ENCODE measurements at regions not wholly inside any gene's neighbourhood (a gene's known extent, or its start where the extent isn't known, plus 50 kb on each side); places are given as distances from the start of the nearest gene placed in this dataset.

- peaks cover 4% of the 10 kb centered on the region for H3K9me3 Mint-ChIP-seq
- H3K4me1 Mint-ChIP-seq, result no peaks in the 10 kb centered on the region
- intact Hi-C loops (cut with micrococcal nuclease), result no loop called here
- H3K27me3 Mint-ChIP-seq, result no peaks in the 10 kb centered on the region
- peak; percentile 7 for DNase-seq
- no peak overlapping the region for H3K4me3 Mint-ChIP-seq
- H3K27ac Mint-ChIP-seq, result no peak overlapping the region
- H3K36me3 Mint-ChIP-seq (ENCODE audit: low read depth), result no peaks in the 10 kb centered on the region
Measured at GRCh38 chr5:67694810-67695191, 498.2 kb upstream of the CD180 start.

GRCh38 chr5:67693956-67694809, 497.6 kb upstream of the CD180 start:
- peak; percentile 17 for DNase-seq
- H3K27me3 Mint-ChIP-seq, result no peaks in the 10 kb centered on the region
- H3K9me3 Mint-ChIP-seq, result peaks cover 4% of the 10 kb centered on the region
- H3K36me3 Mint-ChIP-seq (ENCODE audit: low read depth), result no peaks in the 10 kb centered on the region
- H3K4me3 Mint-ChIP-seq, result no peak overlapping the region
- intact Hi-C loops (cut with micrococcal nuclease), result no loop called here
- no peaks in the 10 kb centered on the region for H3K4me1 Mint-ChIP-seq
- H3K27ac Mint-ChIP-seq, result no peak overlapping the region

GRCh38 chr5:67686746-67687145, 490.1 kb upstream of the CD180 start:
- no peak for DNase-seq
- Mint-ChIP-seq H3K36me3 (ENCODE audit: low read depth) (no peaks in the 10 kb centered on the region), H3K27ac (no peak overlapping the region), H3K27me3 (peaks cover 2% of the 10 kb centered on the region), H3K9me3 (no peaks in the 10 kb centered on the region), H3K4me3 (no peak overlapping the region), H3K4me1 (no peaks in the 10 kb centered on the region)
- intact Hi-C loops (cut with micrococcal nuclease), result no loop called here

GRCh38 chr5:67681703-67682102, 485.1 kb upstream of the CD180 start:
- intact Hi-C loops (cut with micrococcal nuclease), result no loop called here
- H3K4me1 Mint-ChIP-seq, result no peaks in the 10 kb centered on the region
- DNase-seq, result peak; percentile 4
- H3K27me3 Mint-ChIP-seq, result peaks cover 2% of the 10 kb centered on the region
- H3K4me3 Mint-ChIP-seq, result no peak overlapping the region
- no peaks in the 10 kb centered on the region for H3K36me3 Mint-ChIP-seq (ENCODE audit: low read depth)
- no peaks in the 10 kb centered on the region for H3K9me3 Mint-ChIP-seq
- no peak overlapping the region for H3K27ac Mint-ChIP-seq

- peaks cover 2% of the 10 kb centered on the region for H3K27me3 Mint-ChIP-seq
- no peak for DNase-seq
- H3K36me3 Mint-ChIP-seq (ENCODE audit: low read depth), result no peaks in the 10 kb centered on the region
- intact Hi-C loops (cut with micrococcal nuclease), result no loop called here
- no peaks in the 10 kb centered on the region for H3K4me1 Mint-ChIP-seq
- H3K4me3 Mint-ChIP-seq, result no peak overlapping the region
- no peak overlapping the region for H3K27ac Mint-ChIP-seq
- H3K9me3 Mint-ChIP-seq, result no peaks in the 10 kb centered on the region
Measured at GRCh38 chr5:67680099-67680498, 483.5 kb upstream of the CD180 start.

- Mint-ChIP-seq H3K27me3 (peaks cover 2% of the 10 kb centered on the region), H3K9me3 (no peaks in the 10 kb centered on the region), H3K36me3 (ENCODE audit: low read depth) (no peaks in the 10 kb centered on the region), H3K27ac (no peak overlapping the region), H3K4me3 (no peak overlapping the region), H3K4me1 (no peaks in the 10 kb centered on the region)
- intact Hi-C loops (cut with micrococcal nuclease), result no loop called here
- DNase-seq, result peak; percentile 34
Measured at GRCh38 chr5:67679184-67679841, 482.7 kb upstream of the CD180 start.

GRCh38 chr5:67678594-67678993, 482.0 kb upstream of the CD180 start:
- no peak overlapping the region for H3K27ac Mint-ChIP-seq
- peak; percentile 33 for DNase-seq

GRCh38 chr5:67677422-67677970, 480.9 kb upstream of the CD180 start:
- no peak overlapping the region for H3K4me3 Mint-ChIP-seq
- H3K27ac Mint-ChIP-seq, result no peak overlapping the region
- H3K4me1 Mint-ChIP-seq, result no peaks in the 10 kb centered on the region
- no peaks in the 10 kb centered on the region for H3K27me3 Mint-ChIP-seq
- H3K9me3 Mint-ChIP-seq, result no peaks in the 10 kb centered on the region
- DNase-seq, result peak; percentile 30
- no peaks in the 10 kb centered on the region for H3K36me3 Mint-ChIP-seq (ENCODE audit: low read depth)
- intact Hi-C loops (cut with micrococcal nuclease), result no loop called here

More at GRCh38 chr5:67678594-67678993, 482.0 kb upstream of the CD180 start:
- intact Hi-C loops (cut with micrococcal nuclease), result no loop called here
- Mint-ChIP-seq H3K9me3 (no peaks in the 10 kb centered on the region), H3K4me1 (no peaks in the 10 kb centered on the region), H3K36me3 (ENCODE audit: low read depth) (no peaks in the 10 kb centered on the region), H3K4me3 (no peak overlapping the region), H3K27me3 (peaks cover 2% of the 10 kb centered on the region)

- Mint-ChIP-seq H3K4me3 (no peak overlapping the region), H3K27me3 (no peaks in the 10 kb centered on the region), H3K9me3 (no peaks in the 10 kb centered on the region), H3K36me3 (ENCODE audit: low read depth) (no peaks in the 10 kb centered on the region), H3K4me1 (no peaks in the 10 kb centered on the region), H3K27ac (no peak overlapping the region)
- intact Hi-C loops (cut with micrococcal nuclease), result no loop called here
- DNase-seq, result peak; percentile 1
Measured at GRCh38 chr5:67676863-67677262, 480.3 kb upstream of the CD180 start.

- no peaks in the 10 kb centered on the region for H3K4me1 Mint-ChIP-seq
- DNase-seq, result no peak
- intact Hi-C loops (cut with micrococcal nuclease), result no loop called here
- no peaks in the 10 kb centered on the region for H3K9me3 Mint-ChIP-seq
- H3K36me3 Mint-ChIP-seq (ENCODE audit: low read depth), result no peaks in the 10 kb centered on the region
- no peaks in the 10 kb centered on the region for H3K27me3 Mint-ChIP-seq
- H3K4me3 Mint-ChIP-seq, result no peak overlapping the region
- H3K27ac Mint-ChIP-seq, result no peak overlapping the region
Measured at GRCh38 chr5:67674159-67674655, 477.6 kb upstream of the CD180 start.

- H3K27ac Mint-ChIP-seq, result no peak overlapping the region
Measured at GRCh38 chr5:67673618-67674017, 477.0 kb upstream of the CD180 start.

GRCh38 chr5:67673180-67673579, 476.6 kb upstream of the CD180 start:
- Mint-ChIP-seq H3K4me1 (no peaks in the 10 kb centered on the region), H3K27me3 (no peaks in the 10 kb centered on the region), H3K4me3 (no peak overlapping the region), H3K36me3 (ENCODE audit: low read depth) (no peaks in the 10 kb centered on the region), H3K9me3 (peaks cover 5% of the 10 kb centered on the region), H3K27ac (no peak overlapping the region)
- intact Hi-C loops (cut with micrococcal nuclease), result no loop called here
- peak; percentile 8 for DNase-seq

More at GRCh38 chr5:67673618-67674017, 477.0 kb upstream of the CD180 start:
- H3K27me3 Mint-ChIP-seq, result no peaks in the 10 kb centered on the region
- H3K9me3 Mint-ChIP-seq, result peaks cover under 1% of the 10 kb centered on the region
- DNase-seq, result peak; percentile 22
- intact Hi-C loops (cut with micrococcal nuclease), result no loop called here
- H3K36me3 Mint-ChIP-seq (ENCODE audit: low read depth), result no peaks in the 10 kb centered on the region
- H3K4me1 Mint-ChIP-seq, result no peaks in the 10 kb centered on the region
- H3K4me3 Mint-ChIP-seq, result no peak overlapping the region

- no peak overlapping the region for H3K4me3 Mint-ChIP-seq
- H3K4me1 Mint-ChIP-seq, result no peaks in the 10 kb centered on the region
- H3K36me3 Mint-ChIP-seq (ENCODE audit: low read depth), result no peaks in the 10 kb centered on the region
- no peak overlapping the region for H3K27ac Mint-ChIP-seq
- peaks cover 9% of the 10 kb centered on the region for H3K9me3 Mint-ChIP-seq
- intact Hi-C loops (cut with micrococcal nuclease), result no loop called here
- no peaks in the 10 kb centered on the region for H3K27me3 Mint-ChIP-seq
- peak; percentile 33 for DNase-seq
Measured at GRCh38 chr5:67672636-67673035, 476.0 kb upstream of the CD180 start.

GRCh38 chr5:67669916-67670315, 473.3 kb upstream of the CD180 start:
- DNase-seq, result peak; percentile 23
- Mint-ChIP-seq H3K27ac (no peak overlapping the region), H3K27me3 (no peaks in the 10 kb centered on the region), H3K4me1 (no peaks in the 10 kb centered on the region), H3K36me3 (ENCODE audit: low read depth) (no peaks in the 10 kb centered on the region), H3K9me3 (peaks cover 15% of the 10 kb centered on the region), H3K4me3 (no peak overlapping the region)
- intact Hi-C loops (cut with micrococcal nuclease), result no loop called here
